Mesenchymal stem cell (in vitro differentiated cells and primary cell): ENCODE measurements at regions not wholly inside any gene's neighbourhood (a gene's known extent, or its start where the extent isn't known, plus 50 kb on each side); places are given as distances from the start of the nearest gene placed in this dataset.

Source experiments
- DNase-seq: peaks from one replicate; pipeline ENCODE4 v3.0.0-alpha.2; 2013
- H2AFZ ChIP-seq: one replicate; pipeline ENCODE4 v1.6.1; 2013; ENCODE audit warnings: low read depth, mild to moderate bottlenecking, control low read depth, inconsistent platforms, low read length, moderate library complexity
- H2AK5ac ChIP-seq: 2 replicates; pipeline ENCODE4 v1.6.1; 2013; ENCODE audit warnings: low read length, moderate library complexity, mild to moderate bottlenecking, inconsistent platforms; ENCODE audit not compliant: severe bottlenecking
- H2BK120ac ChIP-seq: one replicate; pipeline ENCODE4 v1.6.1; 2013; ENCODE audit warnings: low read depth, mild to moderate bottlenecking, inconsistent platforms, low read length, moderate library complexity
- H2BK12ac ChIP-seq, 2 experiments: one replicate each; pipeline ENCODE4 v1.6.1; 2013; ENCODE audit warnings: inconsistent platforms in 2 of 2, low read length in 2 of 2, mild to moderate bottlenecking in 2 of 2, moderate library complexity in 2 of 2, control low read depth in 1 of 2
- H2BK15ac ChIP-seq: one replicate; pipeline ENCODE4 v1.6.1; 2013; ENCODE audit warnings: mild to moderate bottlenecking, low read depth, inconsistent platforms; ENCODE audit not compliant: poor library complexity, severe bottlenecking
- H2BK5ac ChIP-seq: 2 replicates; pipeline ENCODE4 v1.6.1; 2013; ENCODE audit warnings: low read depth, mild to moderate bottlenecking, low read length, control low read depth, inconsistent platforms; ENCODE audit not compliant: poor library complexity, severe bottlenecking
- H3K14ac ChIP-seq, 2 experiments: one replicate each; pipeline ENCODE4 v1.6.1; 2013; ENCODE audit warnings: inconsistent platforms in 2 of 2, low read length in 2 of 2, control low read depth in 1 of 2, mild to moderate bottlenecking in 1 of 2, moderate library complexity in 1 of 2
- H3K18ac ChIP-seq, 2 experiments: one replicate each; pipeline ENCODE4 v1.6.1; 2013; ENCODE audit warnings: inconsistent platforms in 2 of 2, low read length in 2 of 2, control low read depth in 1 of 2, low read depth in 1 of 2, mild to moderate bottlenecking in 1 of 2
- H3K23ac ChIP-seq, 2 experiments: one replicate each; pipeline ENCODE4 v1.6.1; 2013; ENCODE audit warnings: inconsistent platforms in 2 of 2, low read length in 2 of 2, mild to moderate bottlenecking in 2 of 2, moderate library complexity in 2 of 2, control low read depth in 1 of 2
- H3K27ac ChIP-seq: 2 replicates; pipeline ENCODE4 v1.5.1; 2013; ENCODE audit warnings: mild to moderate bottlenecking, moderate library complexity, low read length, control low read depth, inconsistent platforms; ENCODE audit not compliant: poor library complexity, severe bottlenecking
- H3K27me3 ChIP-seq, 2 experiments: 2 replicates each; pipeline versions ENCODE4 v1.6.1 to v1.7.0; 2013; ENCODE audit warnings: low read length in 2 of 2, mild to moderate bottlenecking in 2 of 2, moderate library complexity in 2 of 2, control low read depth in 1 of 2, inconsistent platforms in 1 of 2; ENCODE audit not compliant: control insufficient read depth in 1 of 2, insufficient read depth in 1 of 2
- H3K36me3 ChIP-seq, 2 experiments: 2 replicates each; pipeline versions ENCODE4 v1.6.1 to v1.7.0; 2013; ENCODE audit warnings: low read length in 2 of 2, control low read depth in 1 of 2, inconsistent platforms in 1 of 2, low read depth in 1 of 2, mild to moderate bottlenecking in 1 of 2; ENCODE audit not compliant: insufficient read depth in 2 of 2, control insufficient read depth in 1 of 2
- H3K4ac ChIP-seq, 2 experiments: one replicate each; pipeline ENCODE4 v1.6.1; 2013; ENCODE audit warnings: inconsistent platforms in 2 of 2, low read length in 2 of 2, mild to moderate bottlenecking in 2 of 2, moderate library complexity in 2 of 2, control low read depth in 1 of 2, low read depth in 1 of 2
- H3K4me1 ChIP-seq: 2 replicates; pipeline ENCODE4 v1.6.1; 2013; ENCODE audit warnings: low read depth, low read length, control low read depth; ENCODE audit not compliant: control insufficient read depth, insufficient read depth
- H3K4me2 ChIP-seq: 2 replicates; pipeline ENCODE4 v1.6.1; 2013; ENCODE audit warnings: low read length, mild to moderate bottlenecking, inconsistent platforms; ENCODE audit not compliant: poor library complexity, severe bottlenecking
- H3K4me3 ChIP-seq, 2 experiments: 2 replicates each; pipeline versions ENCODE4 v1.5.1 to v1.7.0; 2013; ENCODE audit warnings: low read length in 2 of 2, mild to moderate bottlenecking in 2 of 2, control low read depth in 1 of 2, low read depth in 1 of 2; ENCODE audit not compliant: insufficient read depth in 1 of 2
- H3K79me1 ChIP-seq: replicated peaks from 2 replicates; pipeline ENCODE4 v1.6.1; 2013; ENCODE audit warnings: mild to moderate bottlenecking, control low read depth, low read length, inconsistent platforms; ENCODE audit not compliant: poor library complexity, severe bottlenecking
- H3K9ac ChIP-seq: 2 replicates; pipeline ENCODE4 v1.7.0; 2013; ENCODE audit warnings: mild to moderate bottlenecking, low read length, moderate library complexity
- H3K9me3 ChIP-seq: 2 replicates; pipeline ENCODE4 v1.7.0; 2013; ENCODE audit warnings: mild to moderate bottlenecking, low read length; ENCODE audit not compliant: control insufficient read depth
- H4K8ac ChIP-seq: one replicate; pipeline ENCODE4 v1.6.1; 2013; ENCODE audit warnings: inconsistent platforms, mild to moderate bottlenecking, low read length, moderate library complexity
- H4K91ac ChIP-seq: one replicate; pipeline ENCODE4 v1.6.1; 2013; ENCODE audit warnings: mild to moderate bottlenecking, low read length, inconsistent platforms
- WGBS: methylation state at CpG from one replicate; pipeline ENCODE4 v1.1.7; 2013; ENCODE audit warnings: mixed read lengths; 5-methylcytosine and 5-hydroxymethylcytosine counted together

- Histone ChIP-seq H3K27me3 (no peaks in the 10 kb centered on the region), H4K91ac (no peak overlapping the region), H3K9ac (no peak overlapping the region), H2AK5ac (no peak overlapping the region), H2BK12ac (no peak overlapping the region), H3K4me1 (no peaks in the 10 kb centered on the region), H2BK5ac (no peak overlapping the region), H3K27ac (no peak overlapping the region), H3K9me3 (no peaks in the 10 kb centered on the region), H3K23ac (no peak overlapping the region), H3K4ac (no peak overlapping the region), H3K14ac (no peak overlapping the region), H4K8ac (no peak overlapping the region), H3K36me3 (no peaks in the 10 kb centered on the region), H3K79me1 (no peaks in the 10 kb centered on the region), H3K4me2 (no peak overlapping the region), H2BK120ac (no peak overlapping the region), H2AFZ (no peak overlapping the region), H2BK15ac (no peak overlapping the region), H3K4me3 (no peak overlapping the region), H3K18ac (no peak overlapping the region)
- DNase-seq, result no peak
Observed at GRCh38 chr14:86794689-86795088, 1198.3 kb downstream of the GALC start.

DNA sequence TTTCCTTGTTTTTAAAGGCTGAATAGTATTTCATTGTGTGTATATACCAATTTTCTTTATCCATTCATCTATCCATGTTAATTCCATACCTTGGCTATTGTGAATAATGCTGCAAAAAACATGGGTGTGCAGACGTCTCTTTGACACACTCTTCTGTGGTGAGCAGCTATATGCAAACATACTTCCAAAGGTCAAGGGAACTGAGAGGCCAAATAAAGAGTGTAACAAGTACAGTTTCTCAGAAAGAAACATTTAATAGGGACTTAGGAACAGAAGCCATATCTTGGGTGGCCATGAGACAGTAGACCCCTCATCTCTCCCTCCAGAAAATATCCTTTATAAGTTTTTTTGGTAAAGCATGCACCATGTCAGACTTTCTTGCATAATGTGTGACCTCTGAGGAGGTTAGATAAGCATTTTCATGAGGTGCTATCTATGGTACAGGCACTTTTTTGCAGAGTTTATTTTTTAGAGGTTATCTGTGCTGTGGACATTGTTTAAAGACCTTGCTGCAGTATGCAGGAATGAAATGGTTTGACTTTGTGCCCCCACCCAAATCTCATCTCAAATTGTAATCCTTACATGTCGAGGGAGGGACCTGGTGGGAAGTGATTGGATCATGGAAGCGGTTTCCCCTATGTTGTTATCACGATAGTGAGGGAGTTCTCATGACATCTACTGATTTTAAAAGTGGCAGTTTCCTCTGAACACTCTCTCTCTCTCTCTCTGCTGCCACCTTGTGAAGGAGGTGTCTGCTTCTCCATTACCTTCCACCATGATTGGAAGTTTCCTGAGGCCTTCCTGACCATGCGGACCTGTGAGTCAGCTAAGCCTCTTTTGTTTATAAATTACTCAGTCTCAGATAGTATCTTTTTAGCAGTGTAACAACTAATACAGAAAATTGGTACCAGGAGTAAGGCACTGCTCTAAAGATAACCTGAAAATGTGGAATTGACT is 1202.3 kb downstream of the GALC start:
- Histone ChIP-seq H3K27me3 (no peaks in the 10 kb centered on the region), H3K9me3 (no peaks in the 10 kb centered on the region), H2BK120ac (no peak overlapping the region), H3K14ac (no peak overlapping the region), H3K4me2 (no peak overlapping the region), H4K91ac (no peak overlapping the region), H3K27ac (no peak overlapping the region), H4K8ac (no peak overlapping the region), H2BK12ac (no peak overlapping the region), H2AFZ (no peak overlapping the region), H2AK5ac (no peak overlapping the region), H3K4me1 (no peaks in the 10 kb centered on the region), H2BK15ac (no peak overlapping the region), H3K18ac (no peak overlapping the region), H3K23ac (no peak overlapping the region), H3K36me3 (no peaks in the 10 kb centered on the region), H2BK5ac (no peak overlapping the region), H3K4me3 (no peak overlapping the region), H3K79me1 (no peaks in the 10 kb centered on the region), H3K9ac (no peak overlapping the region), H3K4ac (no peak overlapping the region)
- no peak for DNase-seq
- 100% methylated on average over 1 of the region's 5 CpGs for WGBS

- WGBS, result no CpG with 5 or more reads among the region's 1 CpG
- H3K36me3 ChIP-seq, result no peaks in the 10 kb centered on the region
Observed at GRCh38 chr14:86788224-86788623, 1204.8 kb downstream of the GALC start.

GRCh38 chr14:86787717-86788116 is 1205.3 kb downstream of the GALC start:
- H3K79me1 ChIP-seq, result no peaks in the 10 kb centered on the region
- H2BK5ac ChIP-seq, result no peak overlapping the region
- no peaks in the 10 kb centered on the region for H3K4me1 ChIP-seq
- no peak overlapping the region for H3K18ac ChIP-seq
- H2BK12ac ChIP-seq, result no peak overlapping the region
- no peak overlapping the region for H3K4me2 ChIP-seq
- no peak overlapping the region for H3K14ac ChIP-seq
- no peaks in the 10 kb centered on the region for H3K9me3 ChIP-seq
- H3K9ac ChIP-seq, result no peak overlapping the region
- H2BK120ac ChIP-seq, result no peak overlapping the region
- no peak overlapping the region for H3K4ac ChIP-seq
- peak overlapping the region; percentile 48 for H3K27ac ChIP-seq
- H4K8ac ChIP-seq, result no peak overlapping the region
- H4K91ac ChIP-seq, result no peak overlapping the region
- no peak overlapping the region for H3K23ac ChIP-seq
- 31% methylated on average over 3 of the region's 3 CpGs for WGBS
- H3K4me3 ChIP-seq, result no peak overlapping the region
- H2BK15ac ChIP-seq, result no peak overlapping the region
- no peaks in the 10 kb centered on the region for H3K27me3 ChIP-seq
- H2AK5ac ChIP-seq, result no peak overlapping the region
- H2AFZ ChIP-seq, result no peak overlapping the region
- peak; percentile 69 for DNase-seq
- H3K36me3 ChIP-seq, result no peaks in the 10 kb centered on the region

More at GRCh38 chr14:86788224-86788623, 1204.8 kb downstream of the GALC start:
- no peaks in the 10 kb centered on the region for H3K79me1 ChIP-seq
- H3K4me1 ChIP-seq, result no peaks in the 10 kb centered on the region
- no peak overlapping the region for H3K4me3 ChIP-seq
- H3K23ac ChIP-seq, result no peak overlapping the region
- no peak overlapping the region for H3K9ac ChIP-seq
- H4K8ac ChIP-seq, result no peak overlapping the region
- H3K27me3 ChIP-seq, result no peaks in the 10 kb centered on the region
- DNase-seq, result peak; percentile 44
- H3K27ac ChIP-seq, result peak overlapping the region; percentile 70
- no peak overlapping the region for H3K14ac ChIP-seq
- no peak overlapping the region for H2BK15ac ChIP-seq
- no peaks in the 10 kb centered on the region for H3K9me3 ChIP-seq
- H2BK12ac ChIP-seq, result no peak overlapping the region
- H3K4ac ChIP-seq, result no peak overlapping the region
- H2BK120ac ChIP-seq, result no peak overlapping the region
- H2AK5ac ChIP-seq, result no peak overlapping the region
- no peak overlapping the region for H2AFZ ChIP-seq
- no peak overlapping the region for H3K18ac ChIP-seq
- H3K4me2 ChIP-seq, result no peak overlapping the region
- H4K91ac ChIP-seq, result no peak overlapping the region
- H2BK5ac ChIP-seq, result no peak overlapping the region
